ENCODE measurements at regions not wholly inside any gene's neighbourhood (a gene's known extent, or its start where the extent isn't known, plus 50 kb on each side); places are given as distances from the start of the nearest gene placed in this dataset.

GRCh38 chr1:222105861-222106260, 364.0 kb upstream of the DUSP10 start:
- DNase-seq (ENCODE audit: low spot score): no peak
- H3K27ac Mint-ChIP-seq (ENCODE audit: unreplicated experiment): no peak overlapping the region
- H3K9me3 Mint-ChIP-seq (ENCODE audit: low read depth): no peaks in the 10 kb centered on the region
- no peaks in the 10 kb centered on the region for H3K36me3 Mint-ChIP-seq (ENCODE audit: low read depth)
- TF ChIP-seq CTCF (IDR thresholded peaks at IDR 0.05): no peak
- H3K27me3 Mint-ChIP-seq (ENCODE audit: low read depth): peaks cover 13% of the 10 kb centered on the region
- H3K4me3 Mint-ChIP-seq (ENCODE audit: unreplicated experiment): no peak overlapping the region
- no peaks in the 10 kb centered on the region for H3K4me1 Mint-ChIP-seq (ENCODE audit: low read depth)

DNA sequence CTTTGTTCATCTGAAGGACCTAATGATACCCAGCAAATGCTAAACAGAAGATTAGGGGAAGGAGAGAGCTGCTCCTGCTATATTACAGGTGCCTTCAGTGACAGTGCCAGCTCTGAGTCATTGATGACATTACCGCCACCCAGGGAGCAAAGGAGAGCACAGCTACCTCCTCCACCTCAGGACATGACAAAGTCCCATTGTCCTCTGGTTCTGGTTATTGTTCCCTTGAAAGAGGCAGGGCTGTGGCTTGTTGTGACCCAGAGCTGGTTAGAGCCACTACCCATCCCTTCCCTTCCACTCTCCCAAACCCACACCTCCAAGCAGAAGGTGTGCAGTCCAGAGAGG, 363.5 kb upstream of the DUSP10 start:
- no peaks in the 10 kb centered on the region for H3K4me1 Mint-ChIP-seq (ENCODE audit: low read depth)
- no peak for TF ChIP-seq CTCF (IDR thresholded peaks at IDR 0.05)
- H3K27ac Mint-ChIP-seq (ENCODE audit: unreplicated experiment): no peak overlapping the region
- H3K9me3 Mint-ChIP-seq (ENCODE audit: low read depth): no peaks in the 10 kb centered on the region
- H3K27me3 Mint-ChIP-seq (ENCODE audit: low read depth): peaks cover 15% of the 10 kb centered on the region
- H3K4me3 Mint-ChIP-seq (ENCODE audit: unreplicated experiment): no peak overlapping the region
- no peak for DNase-seq (ENCODE audit: low spot score)
- H3K36me3 Mint-ChIP-seq (ENCODE audit: low read depth): no peaks in the 10 kb centered on the region

- H3K27ac Mint-ChIP-seq (ENCODE audit: unreplicated experiment): no peak overlapping the region
- no peak overlapping the region for H3K4me3 Mint-ChIP-seq (ENCODE audit: unreplicated experiment)
- no peak for TF ChIP-seq CTCF (IDR thresholded peaks at IDR 0.05)
- H3K4me1 Mint-ChIP-seq (ENCODE audit: low read depth): no peaks in the 10 kb centered on the region
- DNase-seq (ENCODE audit: low spot score): no peak
- peaks cover 15% of the 10 kb centered on the region for H3K27me3 Mint-ChIP-seq (ENCODE audit: low read depth)
- no peaks in the 10 kb centered on the region for H3K9me3 Mint-ChIP-seq (ENCODE audit: low read depth)
- H3K36me3 Mint-ChIP-seq (ENCODE audit: low read depth): no peaks in the 10 kb centered on the region
Measured at GRCh38 chr1:222104694-222105392, 363.0 kb upstream of the DUSP10 start.

GRCh38 chr1:222104097-222104496, 362.2 kb upstream of the DUSP10 start:
- no peaks in the 10 kb centered on the region for H3K4me1 Mint-ChIP-seq (ENCODE audit: low read depth)
- no peak for DNase-seq (ENCODE audit: low spot score)
- TF ChIP-seq CTCF (IDR thresholded peaks at IDR 0.05): no peak
- no peaks in the 10 kb centered on the region for H3K36me3 Mint-ChIP-seq (ENCODE audit: low read depth)
- H3K9me3 Mint-ChIP-seq (ENCODE audit: low read depth): no peaks in the 10 kb centered on the region
- H3K4me3 Mint-ChIP-seq (ENCODE audit: unreplicated experiment): no peak overlapping the region
- peaks cover 17% of the 10 kb centered on the region for H3K27me3 Mint-ChIP-seq (ENCODE audit: low read depth)
- no peak overlapping the region for H3K27ac Mint-ChIP-seq (ENCODE audit: unreplicated experiment)

DNA sequence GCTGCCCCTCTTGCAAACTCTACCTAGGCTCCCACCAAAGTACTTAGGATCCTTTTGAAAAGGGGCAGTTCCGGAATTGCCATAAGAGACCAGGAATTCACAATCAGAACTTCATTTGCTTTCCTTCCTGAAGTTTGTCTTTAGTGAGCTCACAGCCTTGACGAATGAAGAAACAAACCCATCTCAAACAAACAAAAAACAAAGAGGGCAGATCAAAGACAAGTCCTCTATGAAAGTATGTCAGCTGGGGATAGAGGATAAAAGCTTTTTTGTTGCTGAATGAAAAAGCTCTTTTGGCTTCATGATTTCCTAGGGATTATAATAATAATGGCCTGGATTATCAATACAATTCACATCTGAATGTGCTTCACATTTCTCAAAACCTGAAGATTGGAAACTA, 357.9 kb upstream of the DUSP10 start:
- no peaks in the 10 kb centered on the region for H3K36me3 Mint-ChIP-seq (ENCODE audit: low read depth)
- H3K27ac Mint-ChIP-seq (ENCODE audit: unreplicated experiment): no peak overlapping the region
- H3K4me1 Mint-ChIP-seq (ENCODE audit: low read depth): no peaks in the 10 kb centered on the region
- no peak for DNase-seq (ENCODE audit: low spot score)
- no peak overlapping the region for H3K4me3 Mint-ChIP-seq (ENCODE audit: unreplicated experiment)
- H3K9me3 Mint-ChIP-seq (ENCODE audit: low read depth): no peaks in the 10 kb centered on the region
- peaks cover 10% of the 10 kb centered on the region for H3K27me3 Mint-ChIP-seq (ENCODE audit: low read depth)
- no peak for TF ChIP-seq CTCF (IDR thresholded peaks at IDR 0.05)

Data from chondrocyte (in vitro differentiated cells).